Thyroid gland (tissue), 4 donors: ENCODE measurements at regions not wholly inside any gene's neighbourhood (a gene's known extent, or its start where the extent isn't known, plus 50 kb on each side); places are given as distances from the start of the nearest gene placed in this dataset.

ENCODE experiments used
- CTCF ChIP-seq, 6 experiments: fragments of 200-600 bp in 3 of 6; fragments of 450-650 bp in 3 of 6; sonication (generic) in 3 of 6; IDR thresholded peaks; one replicate each; pipeline ENCODE4 v1.5.1; 2016 to 2019; ENCODE audit warnings: antibody characterized with exemption in 6 of 6, mild to moderate bottlenecking in 2 of 6, inconsistent platforms in 1 of 6, moderate library complexity in 1 of 6
- POLR2A ChIP-seq, 2 donors: fragments of 450-650 bp; IDR thresholded peaks; one replicate each; pipeline ENCODE4 v1.6.1; 2017; ENCODE audit warnings: antibody characterized with exemption in 2 of 2, mild to moderate bottlenecking in 2 of 2, moderate library complexity in 1 of 2

- TF ChIP-seq CTCF (IDR thresholded peaks at IDR 0.05) = no peak
- no peak for TF ChIP-seq POLR2A (IDR thresholded peaks at IDR 0.05)
Measured at GRCh38 chr5:86314951-86315350, 302.8 kb upstream of the COX7C start.
